H1 (cell line): ENCODE measurements at regions not wholly inside any gene's neighbourhood (a gene's known extent, or its start where the extent isn't known, plus 50 kb on each side); places are given as distances from the start of the nearest gene placed in this dataset.

ENCODE experiments used
- ASH2L ChIP-seq: fragments of 200-600, 300-600 bp; sonication (generic); IDR thresholded peaks from one replicate; pipeline ENCODE4 v1.7.1; 2017; ENCODE audit warnings: low read length
- ATF3 ChIP-seq: IDR thresholded peaks from 2 replicates; pipeline ENCODE4 v1.6.1; 2011; ENCODE audit warnings: low read depth, mild to moderate bottlenecking, low read length; ENCODE audit not compliant: insufficient read depth
- HDAC2 ChIP-seq, 2 experiments: fragments of 300-600 bp in 1 of 2; sonication (generic) in 1 of 2; IDR thresholded peaks; 2 replicates each; pipeline ENCODE4 v1.6.1; 2011 to 2012; ENCODE audit warnings: low read depth in 2 of 2, low read length in 2 of 2, mild to moderate bottlenecking in 2 of 2, moderate library complexity in 2 of 2, borderline replicate concordance in 1 of 2, inconsistent platforms in 1 of 2
- HDAC6 ChIP-seq: IDR thresholded peaks from one replicate; pipeline ENCODE4 v1.7.1; 2012; ENCODE audit warnings: low read depth, mild to moderate bottlenecking, inconsistent platforms, low read length, moderate library complexity
- NRF1 ChIP-seq: IDR thresholded peaks from 2 replicates; pipeline ENCODE4 v1.6.1; 2011; ENCODE audit warnings: mild to moderate bottlenecking, low read depth, low read length, improper control_type of control experiment
- RBBP5 ChIP-seq: IDR thresholded peaks from 2 replicates; pipeline ENCODE4 v1.7.1; 2012; ENCODE audit warnings: low read depth, mild to moderate bottlenecking, inconsistent platforms, low read length, moderate library complexity, borderline replicate concordance
- SAP30 ChIP-seq: fragments of 300-600 bp; sonication (generic); IDR thresholded peaks from 2 replicates; pipeline ENCODE4 v1.7.1; 2012; ENCODE audit warnings: low read length, moderate library complexity, mild to moderate bottlenecking, inconsistent platforms; ENCODE audit not compliant: insufficient read depth, insufficient replicate concordance
- SIX5 ChIP-seq: IDR thresholded peaks from 2 replicates; pipeline ENCODE4 v1.6.1; 2011; ENCODE audit warnings: mild to moderate bottlenecking, low read depth, low read length
- SRF ChIP-seq: IDR thresholded peaks from 2 replicates; pipeline ENCODE4 v1.6.1; 2011; ENCODE audit warnings: mild to moderate bottlenecking, low read depth, low read length, moderate library complexity
- TF ChIP-seq, protein P1 (sequence below): fragments of 300-600 bp; sonication (generic); IDR thresholded peaks from 2 replicates; pipeline ENCODE4 v1.7.1; 2012; ENCODE audit warnings: low read length, moderate library complexity, mild to moderate bottlenecking, inconsistent platforms; ENCODE audit not compliant: insufficient replicate concordance

DNA sequence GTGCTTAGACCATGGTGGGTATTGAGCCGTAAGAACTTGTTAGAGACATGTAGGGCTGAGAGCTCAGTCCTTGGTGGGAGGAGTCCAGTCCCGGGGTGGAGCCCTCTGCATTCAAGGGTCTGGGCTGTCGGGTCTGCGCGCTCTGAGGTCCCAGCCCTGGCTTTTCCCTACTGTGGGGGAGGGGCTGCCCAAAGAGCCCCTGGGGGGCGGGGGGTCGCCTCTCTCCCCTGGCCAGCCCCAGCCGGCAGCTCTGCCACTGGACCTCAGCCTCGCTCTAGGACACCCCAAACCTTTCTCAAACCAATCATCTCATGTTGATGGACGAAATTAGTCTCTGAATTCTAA, 1006.4 kb downstream of the BRD1 start (continued):
- TF ChIP-seq, protein P1, sequence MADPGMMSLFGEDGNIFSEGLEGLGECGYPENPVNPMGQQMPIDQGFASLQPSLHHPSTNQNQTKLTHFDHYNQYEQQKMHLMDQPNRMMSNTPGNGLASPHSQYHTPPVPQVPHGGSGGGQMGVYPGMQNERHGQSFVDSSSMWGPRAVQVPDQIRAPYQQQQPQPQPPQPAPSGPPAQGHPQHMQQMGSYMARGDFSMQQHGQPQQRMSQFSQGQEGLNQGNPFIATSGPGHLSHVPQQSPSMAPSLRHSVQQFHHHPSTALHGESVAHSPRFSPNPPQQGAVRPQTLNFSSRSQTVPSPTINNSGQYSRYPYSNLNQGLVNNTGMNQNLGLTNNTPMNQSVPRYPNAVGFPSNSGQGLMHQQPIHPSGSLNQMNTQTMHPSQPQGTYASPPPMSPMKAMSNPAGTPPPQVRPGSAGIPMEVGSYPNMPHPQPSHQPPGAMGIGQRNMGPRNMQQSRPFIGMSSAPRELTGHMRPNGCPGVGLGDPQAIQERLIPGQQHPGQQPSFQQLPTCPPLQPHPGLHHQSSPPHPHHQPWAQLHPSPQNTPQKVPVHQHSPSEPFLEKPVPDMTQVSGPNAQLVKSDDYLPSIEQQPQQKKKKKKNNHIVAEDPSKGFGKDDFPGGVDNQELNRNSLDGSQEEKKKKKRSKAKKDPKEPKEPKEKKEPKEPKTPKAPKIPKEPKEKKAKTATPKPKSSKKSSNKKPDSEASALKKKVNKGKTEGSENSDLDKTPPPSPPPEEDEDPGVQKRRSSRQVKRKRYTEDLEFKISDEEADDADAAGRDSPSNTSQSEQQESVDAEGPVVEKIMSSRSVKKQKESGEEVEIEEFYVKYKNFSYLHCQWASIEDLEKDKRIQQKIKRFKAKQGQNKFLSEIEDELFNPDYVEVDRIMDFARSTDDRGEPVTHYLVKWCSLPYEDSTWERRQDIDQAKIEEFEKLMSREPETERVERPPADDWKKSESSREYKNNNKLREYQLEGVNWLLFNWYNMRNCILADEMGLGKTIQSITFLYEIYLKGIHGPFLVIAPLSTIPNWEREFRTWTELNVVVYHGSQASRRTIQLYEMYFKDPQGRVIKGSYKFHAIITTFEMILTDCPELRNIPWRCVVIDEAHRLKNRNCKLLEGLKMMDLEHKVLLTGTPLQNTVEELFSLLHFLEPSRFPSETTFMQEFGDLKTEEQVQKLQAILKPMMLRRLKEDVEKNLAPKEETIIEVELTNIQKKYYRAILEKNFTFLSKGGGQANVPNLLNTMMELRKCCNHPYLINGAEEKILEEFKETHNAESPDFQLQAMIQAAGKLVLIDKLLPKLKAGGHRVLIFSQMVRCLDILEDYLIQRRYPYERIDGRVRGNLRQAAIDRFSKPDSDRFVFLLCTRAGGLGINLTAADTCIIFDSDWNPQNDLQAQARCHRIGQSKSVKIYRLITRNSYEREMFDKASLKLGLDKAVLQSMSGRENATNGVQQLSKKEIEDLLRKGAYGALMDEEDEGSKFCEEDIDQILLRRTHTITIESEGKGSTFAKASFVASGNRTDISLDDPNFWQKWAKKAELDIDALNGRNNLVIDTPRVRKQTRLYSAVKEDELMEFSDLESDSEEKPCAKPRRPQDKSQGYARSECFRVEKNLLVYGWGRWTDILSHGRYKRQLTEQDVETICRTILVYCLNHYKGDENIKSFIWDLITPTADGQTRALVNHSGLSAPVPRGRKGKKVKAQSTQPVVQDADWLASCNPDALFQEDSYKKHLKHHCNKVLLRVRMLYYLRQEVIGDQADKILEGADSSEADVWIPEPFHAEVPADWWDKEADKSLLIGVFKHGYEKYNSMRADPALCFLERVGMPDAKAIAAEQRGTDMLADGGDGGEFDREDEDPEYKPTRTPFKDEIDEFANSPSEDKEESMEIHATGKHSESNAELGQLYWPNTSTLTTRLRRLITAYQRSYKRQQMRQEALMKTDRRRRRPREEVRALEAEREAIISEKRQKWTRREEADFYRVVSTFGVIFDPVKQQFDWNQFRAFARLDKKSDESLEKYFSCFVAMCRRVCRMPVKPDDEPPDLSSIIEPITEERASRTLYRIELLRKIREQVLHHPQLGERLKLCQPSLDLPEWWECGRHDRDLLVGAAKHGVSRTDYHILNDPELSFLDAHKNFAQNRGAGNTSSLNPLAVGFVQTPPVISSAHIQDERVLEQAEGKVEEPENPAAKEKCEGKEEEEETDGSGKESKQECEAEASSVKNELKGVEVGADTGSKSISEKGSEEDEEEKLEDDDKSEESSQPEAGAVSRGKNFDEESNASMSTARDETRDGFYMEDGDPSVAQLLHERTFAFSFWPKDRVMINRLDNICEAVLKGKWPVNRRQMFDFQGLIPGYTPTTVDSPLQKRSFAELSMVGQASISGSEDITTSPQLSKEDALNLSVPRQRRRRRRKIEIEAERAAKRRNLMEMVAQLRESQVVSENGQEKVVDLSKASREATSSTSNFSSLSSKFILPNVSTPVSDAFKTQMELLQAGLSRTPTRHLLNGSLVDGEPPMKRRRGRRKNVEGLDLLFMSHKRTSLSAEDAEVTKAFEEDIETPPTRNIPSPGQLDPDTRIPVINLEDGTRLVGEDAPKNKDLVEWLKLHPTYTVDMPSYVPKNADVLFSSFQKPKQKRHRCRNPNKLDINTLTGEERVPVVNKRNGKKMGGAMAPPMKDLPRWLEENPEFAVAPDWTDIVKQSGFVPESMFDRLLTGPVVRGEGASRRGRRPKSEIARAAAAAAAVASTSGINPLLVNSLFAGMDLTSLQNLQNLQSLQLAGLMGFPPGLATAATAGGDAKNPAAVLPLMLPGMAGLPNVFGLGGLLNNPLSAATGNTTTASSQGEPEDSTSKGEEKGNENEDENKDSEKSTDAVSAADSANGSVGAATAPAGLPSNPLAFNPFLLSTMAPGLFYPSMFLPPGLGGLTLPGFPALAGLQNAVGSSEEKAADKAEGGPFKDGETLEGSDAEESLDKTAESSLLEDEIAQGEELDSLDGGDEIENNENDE = no peak
- TF ChIP-seq ATF3 (no peak), NRF1 (no peak), HDAC2 (IDR thresholded peaks at IDR 0.05; ENCODE audit: borderline replicate concordance in 1 of 2, low read depth in 2 of 2, low read length in 2 of 2) (no peak), RBBP5 (no peak), SRF (no peak), SIX5 (no peak), SAP30 (no peak), HDAC6 (no peak), ASH2L (no peak)
